ENCODE measurements at regions not wholly inside any gene's neighbourhood (a gene's known extent, or its start where the extent isn't known, plus 50 kb on each side); places are given as distances from the start of the nearest gene placed in this dataset.

DNA sequence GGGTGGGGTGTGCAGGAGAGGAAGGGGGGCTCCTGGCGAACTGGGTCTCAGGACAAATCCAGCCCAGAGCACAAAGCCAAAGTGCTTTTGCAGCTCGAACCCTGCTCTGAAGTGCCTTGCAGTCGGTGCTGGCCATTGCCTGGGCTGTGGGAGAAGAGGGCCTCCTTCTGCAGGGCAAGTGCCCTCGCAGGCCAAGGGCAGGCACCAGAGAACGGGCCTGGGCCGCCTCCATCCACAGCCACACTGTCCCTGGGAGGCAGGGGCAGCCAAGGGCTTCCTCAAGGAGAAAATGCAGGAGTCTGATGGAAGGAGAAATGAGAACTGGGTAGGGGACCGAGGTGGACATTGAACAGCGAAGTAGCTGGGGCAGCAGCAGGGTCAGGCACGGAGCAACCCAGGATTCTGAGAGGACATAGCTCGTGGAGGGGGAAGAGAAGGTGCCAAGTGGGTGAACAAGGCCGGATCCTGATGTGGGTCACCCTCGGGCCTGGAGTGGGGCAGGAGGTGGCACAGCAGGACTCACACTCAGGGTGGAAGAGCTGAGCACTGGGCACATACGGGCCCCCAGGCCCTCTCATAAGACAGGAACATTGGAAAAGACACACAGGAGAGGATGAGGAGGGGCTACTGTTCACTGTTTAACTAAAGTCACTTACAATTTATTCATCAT is 312.8 kb upstream of the SALL3 start:
- DNase-seq, result no peak

DNA sequence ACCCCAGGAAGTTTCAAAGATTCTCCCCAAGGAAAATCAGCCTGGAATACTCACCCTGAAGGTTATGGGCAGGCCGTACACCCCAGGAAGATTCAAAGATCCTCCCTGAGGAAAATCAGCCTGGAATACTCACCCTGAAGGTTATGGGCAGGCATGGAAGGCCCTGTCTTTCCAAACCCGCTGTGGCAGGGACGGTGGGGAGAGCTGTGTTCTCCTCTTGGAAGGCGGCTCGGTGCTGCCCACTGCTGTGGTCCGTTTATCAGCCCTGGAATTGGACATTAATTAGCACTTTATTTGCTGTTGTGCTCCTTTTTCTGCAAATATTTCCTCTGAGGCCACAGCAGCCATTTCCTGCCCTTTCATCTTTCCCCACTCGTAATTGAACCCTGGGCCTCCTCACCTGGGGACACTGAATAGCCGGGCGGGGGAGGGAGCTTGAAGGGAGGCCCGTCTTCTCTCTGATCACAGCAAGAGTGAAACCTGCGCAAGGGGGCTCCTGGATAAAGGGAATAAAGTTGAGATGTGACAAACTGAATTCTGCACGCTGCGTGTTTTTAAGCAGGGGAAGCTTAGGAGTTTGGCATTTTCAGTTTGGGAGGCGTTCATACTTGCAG is 308.7 kb upstream of the SALL3 start:
- DNase-seq, result no peak

DNA sequence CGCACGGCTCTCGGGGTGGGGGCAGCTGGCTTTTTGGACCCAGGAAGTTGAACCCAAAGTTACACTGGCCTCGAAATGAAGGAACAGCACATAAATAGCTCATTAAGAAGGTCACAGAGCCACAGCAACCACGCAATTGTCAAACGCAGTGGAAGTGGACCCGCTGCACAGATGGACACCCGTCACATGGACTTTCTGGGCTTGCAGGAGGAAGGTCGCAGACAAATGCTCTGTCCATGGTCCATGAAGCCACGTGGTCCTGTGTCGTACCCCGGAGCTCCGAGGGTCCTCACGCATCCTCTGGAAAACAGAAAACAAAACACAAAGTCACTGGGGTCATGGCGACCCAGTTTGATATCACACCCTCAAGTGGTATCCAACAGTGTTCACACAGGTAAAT is 308.1 kb upstream of the SALL3 start:
- no peak for DNase-seq

DNA sequence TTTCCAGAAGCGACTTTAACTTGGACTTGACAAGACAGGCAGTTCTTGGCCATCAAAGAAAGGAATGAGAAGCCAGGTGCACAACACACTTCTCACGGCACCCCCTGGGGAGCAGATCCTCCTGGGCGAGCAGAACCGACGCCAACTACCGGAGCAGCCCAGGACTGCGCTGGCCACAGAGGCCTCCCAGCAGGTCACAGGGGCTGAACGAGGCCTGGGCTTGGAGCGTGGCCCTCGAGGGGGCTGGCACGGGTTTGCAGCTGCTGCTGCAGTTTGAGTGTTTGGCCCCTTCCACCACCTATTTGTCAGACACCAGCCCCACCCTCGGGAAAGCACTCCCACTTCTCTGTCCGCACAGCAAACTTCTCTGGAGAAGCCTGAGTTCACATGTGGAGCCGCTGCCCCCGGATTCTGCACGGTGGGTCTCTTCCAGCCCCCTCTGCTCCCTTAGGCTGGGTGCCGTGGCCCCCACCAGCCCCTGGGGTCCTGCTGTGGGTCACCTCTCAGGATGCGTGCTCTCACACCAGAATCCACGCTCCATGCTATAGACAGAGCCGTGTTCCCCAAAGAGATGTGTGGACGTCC is 306.7 kb upstream of the SALL3 start:
- DNase-seq, result no peak

DNA sequence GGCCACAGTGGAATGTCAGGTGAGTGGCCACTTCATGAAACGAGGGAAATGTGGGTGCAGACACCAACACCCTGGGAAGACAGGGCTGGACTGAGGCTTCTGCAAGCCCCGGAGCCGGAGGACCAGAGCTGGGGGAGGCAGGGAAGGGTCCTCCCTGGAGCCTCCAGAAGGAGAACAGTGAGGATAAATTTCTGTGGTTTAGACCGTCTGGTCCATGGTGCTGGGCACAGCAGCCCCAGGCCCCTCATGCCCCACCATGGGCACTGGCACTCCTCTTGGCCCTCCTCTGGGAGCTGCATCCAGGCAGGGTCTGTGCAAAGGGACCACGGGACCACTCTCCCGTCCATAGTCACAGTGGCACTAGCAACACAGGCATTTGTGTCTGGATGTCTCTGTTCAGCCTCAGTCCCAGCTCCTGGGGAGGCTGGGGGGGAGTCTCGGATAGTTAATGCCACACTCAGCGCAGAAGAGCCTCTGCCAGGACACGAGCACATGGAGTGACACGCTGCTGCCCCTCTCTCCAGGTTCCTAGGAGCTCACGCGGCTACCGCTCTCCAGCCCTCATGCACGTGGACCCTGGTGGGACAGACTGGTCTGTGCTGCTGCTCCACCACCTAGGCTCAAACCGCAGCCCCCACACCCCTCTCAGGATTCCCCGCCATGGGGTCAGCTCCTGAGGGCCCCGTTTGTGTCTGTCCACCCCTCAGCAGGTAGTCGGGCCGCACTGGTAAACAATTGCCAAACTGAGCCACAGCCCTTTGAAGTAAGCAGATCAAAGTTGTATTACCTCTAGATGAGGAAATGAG is 305.9 kb upstream of the SALL3 start:
- DNase-seq, result no peak

DNA sequence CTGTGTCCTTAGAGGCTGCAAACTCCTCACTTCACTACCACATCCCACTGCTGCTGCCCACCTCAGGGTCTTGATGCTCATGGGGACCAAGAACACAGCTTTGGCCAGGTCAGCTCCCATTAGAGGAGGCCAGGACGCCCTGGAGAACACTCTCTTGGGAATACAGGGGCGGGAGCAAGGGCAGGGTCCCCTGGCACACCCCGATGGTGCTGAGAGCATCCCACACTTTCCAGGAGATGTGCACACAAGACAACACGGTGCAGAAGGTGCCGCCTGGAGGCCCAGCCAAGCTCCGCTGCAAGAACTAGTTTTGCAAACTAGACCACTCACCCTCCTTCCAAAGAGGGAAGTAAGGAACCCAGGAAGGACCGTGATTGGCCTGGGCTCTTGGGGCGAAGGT is 304.4 kb upstream of the SALL3 start:
- DNase-seq, result no peak

DNA sequence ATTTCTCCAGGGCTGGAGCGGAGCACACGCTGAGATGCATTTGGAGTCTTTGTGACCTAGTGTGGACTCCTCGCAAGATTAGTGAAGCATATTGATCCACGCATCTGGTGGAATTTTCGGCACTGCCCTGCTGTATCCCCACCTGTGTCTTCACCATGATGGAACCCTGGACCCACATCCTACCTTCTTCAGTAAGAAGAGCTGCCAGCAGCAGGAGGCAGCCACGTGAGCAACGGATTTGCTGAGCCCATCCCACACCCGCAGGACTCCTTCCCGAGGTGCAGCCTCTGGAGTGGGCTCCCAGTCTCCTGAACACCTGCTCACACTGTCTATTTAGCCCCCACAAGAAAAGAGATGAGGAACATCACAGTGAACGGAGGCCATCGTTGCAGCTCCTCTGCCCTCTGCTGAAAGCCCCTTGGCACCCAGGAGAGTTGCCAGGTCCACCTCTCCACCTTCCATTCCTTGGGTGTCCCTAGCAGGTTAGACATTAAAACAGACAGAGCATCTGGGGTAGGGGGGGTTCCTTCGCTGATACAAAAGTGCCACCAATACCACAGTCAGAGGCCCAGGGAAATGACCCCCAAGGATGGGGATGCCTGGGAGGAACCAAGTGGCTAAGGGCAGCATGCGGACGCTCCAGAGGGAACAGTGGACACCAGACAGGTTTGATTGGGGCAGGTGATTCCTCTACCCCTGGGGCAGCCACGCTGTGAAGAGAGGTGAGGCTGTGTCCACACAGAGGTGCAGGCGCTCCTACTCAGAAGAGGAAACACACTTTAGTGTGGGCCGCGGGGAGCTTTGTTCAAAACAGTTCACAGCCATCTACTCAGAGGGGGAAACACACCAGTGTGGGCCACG is 302.8 kb upstream of the SALL3 start:
- no peak for DNase-seq

DNA sequence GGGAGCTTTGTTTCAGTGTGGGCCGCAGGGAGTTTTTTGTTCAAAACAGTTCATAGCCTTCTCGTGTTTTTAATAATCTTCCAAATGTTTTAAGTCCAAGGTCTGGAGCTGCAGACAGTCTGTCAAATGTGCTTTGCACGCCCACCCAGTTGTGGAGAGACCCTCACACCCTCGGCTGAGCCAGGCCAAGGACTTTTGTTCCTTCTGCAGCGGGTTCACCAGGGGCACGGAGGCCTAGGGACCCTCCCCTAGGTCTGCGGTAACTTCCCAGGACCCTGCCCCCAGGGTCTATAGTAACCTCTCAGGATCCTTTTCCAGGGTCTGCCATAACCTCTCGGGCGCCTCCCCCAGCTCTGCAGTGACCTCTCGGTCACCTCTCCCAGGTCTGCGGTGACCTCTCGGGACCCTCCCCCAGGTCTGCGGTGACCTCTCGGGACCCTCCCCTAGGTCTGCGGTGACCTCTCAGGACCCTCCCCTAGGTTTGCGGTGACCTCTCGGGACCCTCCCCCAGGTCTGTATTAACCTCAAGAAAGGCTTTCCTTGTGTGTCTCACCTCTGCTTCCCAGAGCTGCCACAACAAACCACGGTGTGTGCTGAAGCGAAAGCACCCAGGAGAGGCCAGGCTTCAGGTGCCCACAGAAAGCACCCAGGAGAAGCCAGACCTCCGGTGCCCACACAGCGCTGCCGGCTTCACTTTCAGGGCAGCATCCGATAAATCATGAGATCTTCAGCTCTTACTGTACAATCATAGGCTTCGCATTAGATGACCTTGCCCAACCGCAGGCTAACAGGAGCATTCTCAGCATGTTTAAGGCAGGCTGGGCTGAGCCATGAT is 301.9 kb upstream of the SALL3 start:
- DNase-seq, result no peak

DNA sequence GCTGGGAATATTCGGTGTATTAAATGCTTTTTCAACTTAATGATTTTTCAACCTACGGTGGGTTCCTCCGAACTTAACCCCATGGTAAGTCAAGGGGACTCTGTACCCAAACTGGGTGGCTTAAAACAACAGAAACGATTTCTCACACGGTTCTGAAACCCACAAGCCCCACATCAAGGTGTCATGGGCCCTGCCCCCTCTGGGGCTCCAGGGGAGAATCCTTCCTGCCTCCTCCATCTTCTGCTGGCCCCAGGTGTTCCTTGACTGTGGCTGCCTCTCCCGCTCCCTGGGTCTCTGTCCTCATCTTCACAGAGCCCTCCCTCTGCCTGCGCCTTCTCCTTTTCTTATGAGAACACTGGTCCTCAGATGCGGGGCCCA is 301.3 kb upstream of the SALL3 start:
- no peak for DNase-seq

DNA sequence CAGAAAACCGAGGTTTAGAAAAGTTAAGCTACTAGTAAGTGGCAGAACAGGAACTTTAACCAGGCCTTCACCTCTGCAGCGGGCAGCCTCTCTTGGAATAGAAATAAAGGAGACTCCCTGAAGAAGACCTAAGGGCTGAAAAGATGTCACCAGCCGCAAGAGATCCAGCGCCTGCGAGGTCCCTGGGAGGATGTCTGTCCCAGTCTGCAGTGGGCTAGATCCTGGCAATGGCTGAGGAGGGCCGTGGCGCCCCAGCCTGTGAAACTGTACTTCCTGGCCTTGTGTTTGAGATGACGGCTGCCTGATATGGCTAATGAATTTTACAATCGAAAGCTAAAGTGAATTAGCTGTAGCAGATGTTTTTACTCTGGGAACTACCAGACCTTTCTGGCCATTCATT is 300.6 kb upstream of the SALL3 start:
- no peak for DNase-seq

DNA sequence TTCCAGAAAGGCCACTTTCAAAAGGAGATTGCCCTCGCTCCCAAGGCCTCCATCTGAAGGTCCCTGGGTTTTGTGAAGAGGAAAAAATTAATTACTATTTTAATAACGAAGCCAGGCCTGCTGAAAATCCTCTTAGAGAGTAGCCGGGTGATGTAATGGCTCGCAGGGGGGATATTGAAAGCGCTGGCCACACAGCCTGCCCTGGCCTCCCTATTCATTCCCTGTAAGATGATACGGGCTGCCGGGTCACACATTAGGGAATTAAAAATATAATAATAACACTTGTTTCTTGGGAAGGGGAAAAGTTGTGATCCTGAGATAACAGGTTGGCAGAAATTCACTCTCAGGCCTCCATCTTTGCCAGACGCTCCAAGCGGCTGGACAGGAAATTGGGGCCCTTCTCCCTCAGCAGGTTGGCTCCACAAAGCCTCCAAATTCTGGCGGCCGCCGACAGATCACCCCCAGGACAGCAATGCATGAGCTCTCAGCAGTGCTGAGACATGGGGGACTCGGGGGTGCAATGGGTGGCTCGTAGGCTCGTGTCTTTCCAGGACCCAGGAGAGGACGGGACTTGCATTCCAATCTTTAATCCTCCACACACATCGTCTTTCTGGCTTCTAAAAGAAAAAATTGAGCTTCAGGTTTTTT is 299.9 kb upstream of the SALL3 start:
- no peak for DNase-seq

DNA sequence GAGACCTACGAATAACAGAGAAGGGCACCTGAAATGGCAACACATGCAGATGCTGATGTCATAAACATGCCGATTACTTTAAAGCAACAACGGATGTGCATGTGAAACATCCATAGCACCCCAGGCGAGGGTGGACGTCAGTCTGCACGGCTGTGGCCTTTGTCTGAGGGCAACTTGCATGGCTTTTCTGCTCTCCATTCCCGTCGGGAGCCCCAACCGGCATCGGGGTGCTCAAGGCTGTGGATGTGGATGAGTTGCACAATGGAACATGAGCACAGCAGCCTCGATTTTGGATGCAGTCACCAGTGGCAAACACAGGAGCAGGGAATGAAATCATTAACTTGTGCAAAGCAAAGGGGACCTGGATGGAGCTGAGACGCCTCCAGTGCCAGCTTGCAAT is 298.2 kb upstream of the SALL3 start:
- DNase-seq, result no peak

DNA sequence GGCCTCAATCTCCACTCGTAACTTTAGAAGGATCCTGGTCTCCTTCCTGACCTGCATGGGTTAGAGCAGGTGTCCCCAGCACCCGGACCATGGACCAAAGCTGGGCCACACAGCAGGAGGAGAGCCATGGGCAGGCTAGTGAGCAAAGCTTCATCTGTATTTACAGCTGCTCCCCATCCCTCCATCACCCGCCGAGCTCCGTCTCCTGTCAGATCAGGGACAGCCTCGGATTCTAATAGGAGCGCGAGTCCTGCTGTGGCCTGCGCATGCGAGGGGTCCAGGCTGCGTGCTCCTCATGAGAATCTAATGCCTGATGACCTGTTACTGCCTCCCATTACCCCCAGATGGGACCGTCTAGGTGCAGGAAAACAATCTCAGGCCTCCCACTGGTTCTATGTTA is 297.7 kb upstream of the SALL3 start:
- no peak for DNase-seq

DNA sequence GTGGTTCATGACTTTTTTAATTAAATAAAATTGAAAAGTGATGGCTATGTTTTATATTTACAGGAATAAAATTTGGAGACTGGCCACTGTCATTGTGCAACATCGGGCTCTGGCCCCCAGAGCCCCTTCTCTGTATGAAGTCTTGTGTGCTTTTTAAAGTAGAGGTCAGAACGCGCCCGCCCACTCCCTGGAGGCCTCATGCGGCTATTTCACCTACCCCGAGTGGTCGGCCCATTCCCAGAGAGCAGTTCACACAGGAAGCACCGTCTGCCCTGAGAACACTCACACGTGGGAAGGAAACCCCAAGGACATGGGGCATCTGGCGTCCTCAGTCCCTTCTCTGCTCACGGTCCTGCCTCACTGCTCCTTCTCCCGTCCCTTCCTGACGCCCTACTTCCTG is 296.9 kb upstream of the SALL3 start:
- DNase-seq, result no peak

DNA sequence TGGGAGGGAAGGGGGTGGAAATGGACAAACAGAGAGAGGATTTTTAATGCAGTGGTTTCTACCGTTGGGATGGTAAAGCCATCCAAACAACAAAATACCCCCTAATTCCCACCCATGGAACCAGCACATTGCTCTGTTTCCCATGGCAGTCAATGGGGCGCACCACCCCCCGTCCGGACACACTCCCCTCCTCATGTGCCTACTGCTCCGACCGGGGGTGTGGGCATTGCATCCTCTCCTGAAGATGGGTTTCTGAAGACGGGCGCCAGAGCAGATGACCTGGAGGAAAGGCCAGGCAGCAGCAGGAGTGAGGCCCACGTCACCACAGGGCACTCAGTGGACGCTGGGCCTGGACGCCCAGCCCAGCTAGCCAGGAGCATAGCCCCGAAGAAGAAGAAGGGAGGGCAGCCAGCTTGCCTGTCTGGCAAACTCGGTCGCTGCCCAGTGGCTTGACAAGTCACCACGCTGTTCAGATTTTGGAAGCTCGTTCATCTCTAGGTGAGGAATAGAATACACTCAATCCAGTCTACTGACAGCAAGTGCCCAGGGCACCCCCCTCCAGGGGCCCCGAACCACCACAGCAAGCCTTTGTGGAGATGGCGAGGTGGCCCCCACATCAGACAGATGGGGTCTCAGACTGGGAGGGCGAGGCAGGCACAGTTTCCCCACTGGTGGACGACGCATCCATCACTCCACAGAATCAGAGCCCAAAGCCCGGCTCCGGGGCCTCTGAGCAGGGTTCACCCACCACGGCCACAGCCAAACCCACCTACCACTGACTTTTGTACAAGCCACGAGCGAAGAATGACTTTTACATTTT is 296.2 kb upstream of the SALL3 start:
- no peak for DNase-seq

DNA sequence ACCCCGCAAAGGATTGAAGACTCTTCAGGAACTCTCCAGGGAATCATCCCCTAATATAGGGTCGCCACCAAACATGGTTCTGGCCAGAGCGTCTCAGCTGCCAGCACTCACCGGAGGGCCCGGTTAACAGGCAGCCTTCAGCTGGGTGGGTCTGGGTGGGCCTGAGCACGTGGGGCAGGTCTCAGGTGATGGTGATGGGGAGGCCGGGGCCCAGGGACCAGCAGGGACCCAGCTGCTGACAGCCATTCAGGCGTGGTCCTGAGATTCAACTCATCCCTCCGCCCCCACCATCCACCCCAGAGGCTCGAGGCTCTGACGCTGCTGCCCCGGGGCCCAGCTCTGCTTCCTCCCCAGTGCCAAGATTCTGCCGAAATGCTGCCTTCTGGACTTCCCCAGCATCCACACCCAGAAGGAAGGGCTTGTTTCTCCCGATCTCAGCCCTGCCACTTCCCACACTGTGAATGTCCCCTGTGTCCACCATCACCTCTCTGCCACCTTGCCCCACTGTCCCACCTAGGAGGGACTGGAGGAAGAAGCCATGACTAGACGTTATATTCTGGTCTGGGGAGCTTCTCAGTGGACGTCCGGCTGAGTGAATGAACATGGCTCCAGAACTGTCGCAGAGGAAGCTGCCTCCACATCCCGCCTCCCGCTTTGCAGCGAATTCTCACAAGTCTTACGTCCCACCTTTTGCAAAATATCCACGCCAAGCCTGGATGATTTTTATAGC is 294.2 kb upstream of the SALL3 start:
- DNase-seq, result no peak

DNA sequence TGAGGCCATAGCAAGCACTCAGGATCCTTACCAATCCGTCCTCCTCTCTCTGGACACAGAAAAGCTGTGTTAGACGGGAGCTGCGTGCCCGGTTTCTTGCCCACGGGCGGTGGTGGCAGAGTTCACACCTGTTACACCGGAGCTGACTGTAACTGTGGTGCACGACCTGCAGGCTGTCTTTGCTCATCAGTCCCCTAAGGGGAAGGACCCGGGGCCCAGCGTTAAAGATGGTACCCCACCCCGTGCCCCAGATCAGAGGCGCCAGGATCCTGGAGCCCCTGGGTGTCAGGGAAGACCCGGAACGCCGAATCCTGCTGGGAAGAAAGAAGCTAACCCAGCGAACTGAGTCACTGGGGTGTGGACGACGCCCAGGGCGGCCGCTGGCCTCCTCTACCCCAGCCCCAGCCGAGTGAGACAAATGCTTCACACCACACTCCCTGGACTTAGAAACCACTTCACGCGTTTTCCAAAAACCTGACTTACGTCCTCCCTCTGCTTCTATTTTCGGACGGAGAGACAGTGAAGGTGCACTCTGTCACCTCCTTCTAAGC is 293.6 kb upstream of the SALL3 start:
- no peak for DNase-seq

DNA sequence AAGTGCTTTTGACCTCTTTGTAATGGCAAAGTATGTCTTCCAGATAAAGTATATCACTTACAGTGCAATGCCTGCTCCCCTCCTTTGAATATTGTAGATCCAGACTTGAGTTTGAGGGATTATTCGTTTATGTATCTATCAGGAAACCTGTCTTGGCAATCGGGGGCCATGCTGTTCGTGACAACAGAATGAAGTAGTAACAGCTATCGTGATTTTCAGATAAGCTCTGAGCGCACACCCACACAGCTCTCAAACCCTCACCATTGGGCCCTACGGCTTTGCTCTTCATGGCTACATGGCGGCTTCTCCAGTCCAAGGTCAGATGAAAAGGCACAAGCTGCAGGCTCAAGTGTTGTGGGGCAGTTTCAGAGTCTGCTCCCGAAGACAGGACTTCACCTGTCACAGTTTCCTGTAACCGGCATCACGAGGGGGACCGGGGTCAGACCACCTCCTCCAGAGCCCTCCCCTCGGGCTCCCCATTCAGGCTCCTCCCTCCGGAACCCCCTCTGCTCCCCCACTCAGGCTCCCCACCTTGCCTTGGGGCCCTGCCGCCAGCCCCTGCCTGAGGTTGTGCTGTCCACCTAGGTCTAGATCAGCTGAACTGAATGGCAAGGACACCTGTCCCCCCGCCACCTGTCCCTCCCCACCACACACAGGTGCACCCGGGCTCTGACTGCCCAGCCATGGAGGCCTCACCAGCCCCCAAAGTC is 292.5 kb upstream of the SALL3 start:
- DNase-seq, result no peak

DNA sequence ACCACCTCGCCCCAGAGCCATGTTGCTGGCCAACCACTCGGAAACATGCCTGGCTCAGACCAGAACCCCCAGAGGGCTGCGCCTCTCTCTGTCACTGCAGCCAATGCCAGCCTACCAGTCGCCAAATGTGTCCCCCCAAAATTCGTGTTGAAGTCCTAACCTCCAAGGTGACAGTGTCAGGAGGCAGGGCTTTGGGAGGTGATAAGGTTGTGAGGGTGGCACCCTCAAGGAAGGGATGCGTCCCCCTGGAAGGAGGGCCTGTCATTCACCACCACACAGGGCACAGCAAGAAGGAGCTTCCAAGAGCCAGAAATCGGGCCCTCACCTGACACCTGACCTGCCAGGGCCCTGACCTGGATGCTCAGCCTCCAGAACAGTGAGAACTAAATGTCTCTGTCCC is 291.9 kb upstream of the SALL3 start:
- DNase-seq, result no peak

Measured in NCI-H187 (cell line).